B cell (primary cell): ENCODE measurements at regions not wholly inside any gene's neighbourhood (a gene's known extent, or its start where the extent isn't known, plus 50 kb on each side); places are given as distances from the start of the nearest gene placed in this dataset.

ENCODE experiments used
- ATAC-seq: fragments of 200-7000 bp; cut with Tn5 transposase; one replicate; pipeline ENCODE4 v1.10.0; 2021; ENCODE audit warnings: low read depth, mild to moderate bottlenecking, moderate number of reproducible peaks, moderate library complexity
- CTCF ChIA-PET: fragments of 350-600 bp; sonication (Branson Sonifier 250); formaldehyde crosslinking; loops from one replicate; lab custom pipeline; 2021; ENCODE audit warnings: antibody characterized with exemption, inconsistent platforms; lab: Charles Lee
- POLR2A ChIA-PET: fragments of 350-600 bp; sonication (Branson Sonifier 250); formaldehyde crosslinking; loops from one replicate; lab custom pipeline; 2021; ENCODE audit warnings: antibody characterized with exemption; lab: Charles Lee
- DNase-seq: peaks from one replicate; pipeline ENCODE4 v3.0.0; 2013
- H2AFZ ChIP-seq: 2 replicates; pipeline ENCODE4 v1.6.1; 2012; ENCODE audit warnings: mild to moderate bottlenecking, low read depth, low read length; ENCODE audit not compliant: insufficient read depth, poor library complexity, severe bottlenecking
- H3K27ac ChIP-seq, 2 donors: 1 replicate in 1 of 2; 2 replicates in 1 of 2; pipeline ENCODE4 v1.5.1; 2012 to 2013; ENCODE audit warnings: low read length in 2 of 2, mild to moderate bottlenecking in 2 of 2, moderate library complexity in 1 of 2
- H3K27me3 ChIP-seq, 4 experiments: fragments of 200-600 bp in 1 of 4; sonication (generic) in 1 of 4; replicated peaks in 1 of 4; 1 replicate in 2 of 4; 2 replicates in 2 of 4; pipeline versions ENCODE4 v1.6.1 to v1.7.0; 2013 to 2016; ENCODE audit warnings: low read length in 3 of 4, mild to moderate bottlenecking in 2 of 4, mixed read lengths in 1 of 4, moderate library complexity in 1 of 4; ENCODE audit not compliant: insufficient read depth in 4 of 4, control insufficient read depth in 3 of 4; ENCODE audit errors: control extremely low read depth in 1 of 4
- H3K36me3 ChIP-seq, 2 experiments: replicated peaks in 1 of 2; 1 replicate in 1 of 2; 2 replicates in 1 of 2; pipeline versions ENCODE4 v1.6.1 to v1.7.1; 2013; ENCODE audit warnings: low read length in 1 of 2; ENCODE audit not compliant: insufficient read depth in 2 of 2, control insufficient read depth in 1 of 2; ENCODE audit errors: control extremely low read depth in 1 of 2, extremely low read depth in 1 of 2
- H3K4me1 ChIP-seq, 2 donors: fragments of 200-600 bp in 1 of 2; sonication (generic) in 1 of 2; 1 replicate in 1 of 2; 2 replicates in 1 of 2; pipeline versions ENCODE4 v1.5.1 to v1.6.1; 2013 to 2017; ENCODE audit warnings: low read length in 2 of 2; ENCODE audit not compliant: control insufficient read depth in 2 of 2, insufficient read depth in 2 of 2
- H3K4me2 ChIP-seq: replicated peaks from 2 replicates; pipeline ENCODE3; 2012; ENCODE audit warnings: mild to moderate bottlenecking, low read depth, low read length; ENCODE audit not compliant: poor library complexity, severe bottlenecking
- H3K4me3 ChIP-seq, 5 experiments: fragments of 200-600 bp in 1 of 5; sonication (generic) in 1 of 5; 1 replicate in 3 of 5; 2 replicates in 2 of 5; pipeline versions ENCODE4 v1.5.1 to v1.7.0; 2011 to 2016; ENCODE audit warnings: low read length in 4 of 5, mild to moderate bottlenecking in 4 of 5, low read depth in 2 of 5, control low read depth in 1 of 5, moderate library complexity in 1 of 5; ENCODE audit not compliant: insufficient read depth in 1 of 5; ENCODE audit errors: control extremely low read depth in 1 of 5, extremely low read depth in 1 of 5
- H3K79me2 ChIP-seq: fragments of 200-600 bp; sonication (generic); one replicate; pipeline ENCODE4 v1.6.0; 2016; ENCODE audit warnings: low read length; ENCODE audit not compliant: control insufficient read depth, insufficient read depth
- H3K9ac ChIP-seq: fragments of 200-600 bp; sonication (generic); 2 replicates; pipeline ENCODE4 v1.6.1; 2017; ENCODE audit warnings: mild to moderate bottlenecking, low read length, moderate library complexity
- H3K9me3 ChIP-seq, 3 donors: one replicate each; pipeline versions ENCODE4 v1.6.1 to v1.7.1; 2013; ENCODE audit warnings: low read length in 2 of 3; ENCODE audit not compliant: control insufficient read depth in 2 of 3, insufficient read depth in 1 of 3; ENCODE audit errors: control extremely low read depth in 1 of 3
- H4K20me1 ChIP-seq: 2 replicates; pipeline ENCODE4 v1.6.0; 2012; ENCODE audit warnings: mild to moderate bottlenecking, low read length; ENCODE audit not compliant: insufficient read depth, control insufficient read depth, poor library complexity, severe bottlenecking
- H3K27ac Mint-ChIP-seq: one replicate; pipeline ENCODE4 v1.8.0; 2021; ENCODE audit warnings: mixed read lengths
- H3K27me3 Mint-ChIP-seq: one replicate; pipeline ENCODE4 v1.8.0; 2021; ENCODE audit warnings: mixed read lengths
- H3K4me1 Mint-ChIP-seq: one replicate; pipeline ENCODE4 v1.8.0; 2021; ENCODE audit warnings: mixed read lengths
- H3K4me3 Mint-ChIP-seq: one replicate; pipeline ENCODE4 v1.8.0; 2021; ENCODE audit warnings: mixed read lengths
- H3K9me3 Mint-ChIP-seq: one replicate; pipeline ENCODE4 v1.8.0; 2022; ENCODE audit warnings: mixed read lengths; ENCODE audit not compliant: insufficient read depth
- CTCF ChIP-seq: fragments of 200-600 bp; IDR thresholded peaks from one replicate; pipeline ENCODE4 v1.8.0; 2022; ENCODE audit warnings: antibody characterized with exemption, mild to moderate bottlenecking
- EZH2 ChIP-seq: IDR thresholded peaks from 2 replicates; pipeline ENCODE4 v1.6.1; 2012; ENCODE audit warnings: borderline replicate concordance, low read depth, mild to moderate bottlenecking, moderate library complexity, low read length; ENCODE audit not compliant: insufficient read depth, poor library complexity, severe bottlenecking
- WGBS: methylation state at CpG from one replicate; pipeline ENCODE4 v1.1.5; 2013; ENCODE audit warnings: missing lambda C conversion rate; ENCODE audit not compliant: insufficient coverage; 5-methylcytosine and 5-hydroxymethylcytosine counted together
- intact Hi-C: fragments of 100-400 bp; cut with micrococcal nuclease; formaldehyde crosslinking; loops from one replicate; pipeline ENCODE4 v1.10.0; 2022

- Histone ChIP-seq H3K79me2 (no peaks in the 10 kb centered on the region), H3K36me3 (no peaks in the 10 kb centered on the region), H4K20me1 (no peaks in the 10 kb centered on the region), H2AFZ (no peak overlapping the region), H3K27me3 (peaks cover 0 to 5% (median 0%) of the 10 kb centered on the region in 4 experiments), H3K27ac (no peak overlapping the region), H3K4me2 (no peak overlapping the region), H3K4me1 (no peaks in the 10 kb centered on the region), H3K9ac (no peak overlapping the region), H3K4me3 (no peak overlapping the region), H3K9me3 (no peaks in the 10 kb centered on the region)
- H3K27me3 Mint-ChIP-seq, result peaks cover 13% of the 10 kb centered on the region
- peaks cover 3% of the 10 kb centered on the region for H3K9me3 Mint-ChIP-seq
- DNase-seq (no peak), ATAC-seq (no peak)
- no peak for TF ChIP-seq EZH2
- no peak for TF ChIP-seq CTCF
- no CpG with 5 or more reads among the region's 2 CpGs for WGBS
- CTCF ChIA-PET, result interaction anchor here (1.8 kb wide), 1 partner anchor 18 kb away, joined by 4 read pairs; no protein-coding TSS in a partner anchor
- POLR2A ChIA-PET, result interaction anchor here (0.7 kb wide), 1 partner anchor 286 kb away, joined by 3 read pairs; no protein-coding TSS in a partner anchor
- no peak overlapping the region for H3K27ac Mint-ChIP-seq
- H3K4me1 Mint-ChIP-seq, result no peaks in the 10 kb centered on the region
- intact Hi-C loops, result no loop called here
- no peak overlapping the region for H3K4me3 Mint-ChIP-seq
Observed at GRCh38 chr16:48098472-48098871, 57.3 kb downstream of the ABCC12 start.

- no peaks in the 10 kb centered on the region for H3K79me2 ChIP-seq
- no peak for DNase-seq
- ChIA-PET POLR2A (no interaction called here), CTCF (no interaction called here)
- no peaks in the 10 kb centered on the region for H3K27me3 ChIP-seq
- TF ChIP-seq EZH2 (no peak), CTCF (no peak)
- H4K20me1 ChIP-seq, result no peaks in the 10 kb centered on the region
- 79% methylated on average over 10 of the region's 14 CpGs for WGBS
- no peaks in the 10 kb centered on the region for H3K9me3 ChIP-seq
- Mint-ChIP-seq H3K4me3 (no peak overlapping the region), H3K4me1 (peaks cover 3% of the 10 kb centered on the region), H3K27me3 (peaks cover 15% of the 10 kb centered on the region), H3K9me3 (peaks cover 3% of the 10 kb centered on the region), H3K27ac (no peak overlapping the region)
- no peaks in the 10 kb centered on the region for H3K4me1 ChIP-seq
- H3K4me2 ChIP-seq, result no peak overlapping the region
- H3K36me3 ChIP-seq, result no peaks in the 10 kb centered on the region
- H2AFZ ChIP-seq, result no peak overlapping the region
- intact Hi-C loops, result no loop called here
- no peak overlapping the region for H3K9ac ChIP-seq
- no peak overlapping the region for H3K4me3 ChIP-seq
- H3K27ac ChIP-seq, result no peak overlapping the region
- ATAC-seq, result no peak
Observed at GRCh38 chr16:48091117-48091516, 64.7 kb downstream of the ABCC12 start.
